HG02943 (cell line): ENCODE measurements at regions not wholly inside any gene's neighbourhood (a gene's known extent, or its start where the extent isn't known, plus 50 kb on each side); places are given as distances from the start of the nearest gene placed in this dataset.

Experiments
- ATAC-seq: cut with Tn5 transposase; IDR thresholded peaks from one replicate; pipeline ENCODE4 v1.9.1; 2021; ENCODE audit warnings: mild to moderate bottlenecking, low read depth, moderate library complexity; ENCODE audit not compliant: unreplicated experiment

GRCh38 chr12:40602562-40602961 is 89.7 kb upstream of the CNTN1 start:
- no peak for ATAC-seq

- ATAC-seq = no peak
These were observed 77.3 kb upstream of the CNTN1 start for GRCh38 chr12:40614923-40615322.

DNA sequence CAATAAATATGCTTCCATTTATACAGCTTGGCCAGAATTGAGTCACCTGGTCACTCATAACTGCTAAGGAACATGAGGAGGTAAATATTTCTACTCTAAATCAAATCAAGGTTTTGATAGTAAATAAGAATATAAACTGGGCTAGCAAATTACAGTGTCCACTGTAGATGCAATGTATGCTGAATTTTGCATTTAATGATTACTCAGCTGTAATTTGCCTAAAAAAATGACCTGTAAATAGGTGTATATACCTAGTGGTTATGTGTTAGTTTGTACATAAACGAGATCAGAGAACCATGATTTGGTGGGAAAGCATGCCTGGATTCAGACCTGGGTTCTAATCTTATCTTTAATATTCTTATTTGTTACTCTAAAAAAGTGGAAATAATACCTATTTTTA is 76.6 kb upstream of the CNTN1 start:
- no peak for ATAC-seq

GRCh38 chr12:40616383-40616915 is 75.8 kb upstream of the CNTN1 start:
- no peak for ATAC-seq

DNA sequence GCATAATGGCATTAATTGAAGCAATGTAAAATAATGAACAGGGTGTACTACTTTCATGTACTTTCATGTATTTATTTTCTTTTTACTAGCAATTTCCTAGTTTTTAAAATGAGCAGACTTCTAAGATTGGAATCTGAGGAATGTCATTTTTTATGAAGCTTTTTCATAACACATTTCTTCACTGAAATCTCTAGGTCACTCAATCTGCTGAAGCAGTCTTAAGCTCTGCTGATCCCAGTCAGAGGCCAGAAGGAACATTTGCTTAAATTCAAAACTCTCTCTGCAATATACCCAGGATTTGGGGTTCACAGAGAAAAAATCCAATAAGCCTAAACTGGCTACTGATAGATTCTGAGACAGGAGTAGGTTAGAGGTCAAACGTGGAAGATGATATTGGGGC is 73.6 kb upstream of the CNTN1 start:
- no peak for ATAC-seq

GRCh38 chr12:40620564-40621019 is 71.6 kb upstream of the CNTN1 start:
- ATAC-seq = no peak

DNA sequence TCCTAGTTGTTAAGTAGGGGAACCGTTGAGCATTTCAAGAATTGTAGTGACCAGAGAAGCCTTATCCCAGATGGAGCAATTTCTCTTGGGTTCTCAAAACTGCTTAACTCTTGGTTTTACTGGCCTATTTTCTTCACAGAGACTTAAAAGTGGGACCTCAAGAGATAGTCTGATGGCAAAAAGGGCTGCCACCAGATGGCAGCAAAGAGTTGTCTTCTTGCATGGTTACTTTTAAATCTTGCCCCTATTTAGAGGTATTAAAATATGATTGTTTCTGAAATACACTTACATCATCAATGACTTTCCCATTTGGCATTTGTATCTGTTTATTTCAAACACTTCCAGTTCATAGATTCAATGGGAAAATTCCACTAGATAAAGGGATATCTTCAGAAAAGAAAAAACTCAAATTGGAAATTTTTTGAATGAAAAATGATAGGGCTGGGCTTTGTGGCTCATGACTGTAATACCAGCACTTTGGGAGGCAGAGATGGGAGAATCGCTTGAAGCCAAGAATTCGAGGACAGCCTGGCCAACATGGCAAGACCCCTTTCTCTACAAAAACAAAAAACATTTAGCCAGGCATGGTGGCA is 69.9 kb upstream of the CNTN1 start:
- ATAC-seq = peak; percentile 55

GRCh38 chr12:40632171-40632570 is 60.1 kb upstream of the CNTN1 start:
- ATAC-seq = no peak

- ATAC-seq = no peak
These were observed 59.3 kb upstream of the CNTN1 start for GRCh38 chr12:40632933-40633332.

DNA sequence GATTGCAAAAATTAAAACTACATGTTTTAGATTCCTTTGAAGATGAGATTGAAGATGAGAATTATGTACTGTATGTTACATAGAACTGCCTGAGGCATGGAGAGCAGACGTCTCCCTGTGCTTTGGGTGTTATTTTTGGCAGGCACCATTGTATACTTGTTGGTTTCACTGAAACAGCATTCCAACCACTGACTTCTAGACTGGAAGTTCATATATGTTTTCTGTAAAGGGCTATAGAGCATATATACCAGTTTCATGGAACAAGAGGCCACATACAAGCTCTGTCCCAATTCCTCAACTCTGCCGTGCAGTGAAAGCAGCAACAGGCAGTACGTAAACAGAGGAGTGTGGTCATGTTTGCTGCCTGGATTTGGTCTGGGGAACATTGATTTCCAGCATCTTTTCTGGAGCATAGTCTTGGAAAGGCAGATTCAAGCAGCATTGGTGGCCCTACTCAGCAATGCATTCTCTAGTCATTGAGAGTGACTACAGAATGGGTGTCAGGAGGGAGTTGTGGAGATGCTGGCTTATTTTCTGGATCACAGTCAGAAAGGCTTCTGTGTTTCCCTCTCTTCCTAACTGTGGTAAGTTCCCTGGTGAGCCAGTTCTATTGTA is 57.6 kb upstream of the CNTN1 start:
- no peak for ATAC-seq

GRCh38 chr12:40635141-40635731 is 57.0 kb upstream of the CNTN1 start:
- no peak for ATAC-seq
